Urothelium cell line (cell line): ENCODE measurements at regions not wholly inside any gene's neighbourhood (a gene's known extent, or its start where the extent isn't known, plus 50 kb on each side); places are given as distances from the start of the nearest gene placed in this dataset.
A peak's percentile ranks its signal among the peaks of the same experiment; 100 is the strongest.
"Not testable (repeated sequence)": the region's sequence is repeated elsewhere in the genome, so short reads cannot be mapped to it uniquely, and the experiment has no call there.

Experiments used
- DNase-seq: peaks from one replicate; pipeline ENCODE4 v3.0.0; 2011; ENCODE audit warnings: low spot score, mixed read lengths
- FAIRE-seq: peaks from 2 replicates; lab custom pipeline; 2011; peaks lifted over from hg19 to GRCh38; lab: Jason Lieb, UNC

DNA sequence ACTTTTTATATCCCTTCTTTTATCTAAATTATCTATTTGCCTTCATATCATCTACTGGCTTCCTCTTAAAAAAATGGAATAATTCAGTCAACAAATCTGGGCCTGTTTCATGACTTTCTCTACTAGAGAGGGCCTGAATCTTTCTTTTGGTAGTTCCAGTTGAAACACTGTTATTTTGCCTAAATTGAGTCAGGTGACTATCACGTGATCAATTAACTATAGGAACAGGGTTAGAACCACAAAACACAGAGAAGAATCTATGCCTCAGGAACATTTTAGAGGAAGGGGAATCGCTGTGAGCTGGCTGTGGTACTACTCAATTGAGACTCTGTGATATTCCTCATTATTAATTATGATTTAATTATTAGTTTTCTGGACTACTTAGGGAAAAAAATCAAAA, 736.7 kb upstream of the PITX2 start:
- FAIRE-seq = no peak
- no peak for DNase-seq

DNA sequence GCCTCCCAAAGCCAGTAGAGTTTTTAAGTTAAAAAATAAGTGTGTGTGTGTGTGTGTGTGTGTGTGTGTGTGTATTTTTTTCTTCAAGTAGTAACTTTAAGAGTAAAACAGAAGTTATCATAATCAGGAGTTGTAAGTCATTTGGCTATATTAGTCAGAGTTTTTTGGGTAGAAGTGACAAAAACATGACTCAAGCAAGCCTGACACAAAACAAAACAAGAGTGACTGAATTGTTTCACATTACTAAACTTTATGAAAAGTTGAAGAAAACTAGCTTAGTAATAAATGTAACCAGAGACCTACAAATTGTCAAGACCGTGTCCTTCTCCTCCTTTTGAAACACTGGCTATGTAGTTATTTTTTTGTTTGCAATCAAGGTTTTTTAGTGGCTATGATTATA, 738.0 kb upstream of the PITX2 start:
- no peak for DNase-seq
- no peak for FAIRE-seq

DNA sequence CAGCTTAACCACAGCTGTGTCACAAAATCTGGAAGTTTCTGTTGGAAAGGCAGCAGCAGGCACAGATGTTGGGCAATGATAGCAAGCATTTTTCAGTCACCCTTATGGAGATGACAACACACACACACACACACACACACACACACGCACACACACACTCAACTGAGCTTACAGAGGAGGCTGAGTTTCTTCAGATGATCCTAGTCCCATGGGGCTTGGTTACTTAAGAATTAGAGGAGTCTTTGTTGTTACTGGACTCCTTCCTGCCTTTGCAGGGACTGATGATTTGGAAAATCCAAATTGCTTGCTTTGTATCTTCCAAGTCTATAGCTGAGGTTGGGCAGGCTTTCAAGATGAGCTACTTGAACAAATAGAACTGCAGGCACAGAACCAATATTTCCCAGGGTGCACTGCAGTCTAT, 740.1 kb upstream of the PITX2 start:
- no peak for DNase-seq
- FAIRE-seq = no peak

DNA sequence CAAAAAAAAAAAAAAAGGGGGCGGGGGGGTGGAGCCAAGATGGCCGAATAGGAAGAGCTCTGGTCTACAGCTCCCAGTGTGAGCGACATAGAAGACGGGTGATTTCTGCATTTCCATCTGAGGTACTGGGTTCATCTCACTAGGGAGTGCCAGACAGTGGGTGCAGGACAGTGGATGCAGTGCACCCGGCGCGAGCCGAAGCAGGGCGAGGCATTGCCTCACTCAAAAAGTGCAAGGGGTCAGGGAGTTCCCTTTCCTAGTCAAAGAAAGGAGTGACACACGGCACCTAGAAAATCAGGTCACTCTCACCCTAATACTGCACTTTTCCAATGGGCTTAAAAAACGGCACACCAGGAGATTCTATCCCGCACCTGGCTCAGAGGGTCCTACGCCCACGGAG, 755.0 kb upstream of the PITX2 start:
- not testable (repeated sequence) for DNase-seq, FAIRE-seq

DNA sequence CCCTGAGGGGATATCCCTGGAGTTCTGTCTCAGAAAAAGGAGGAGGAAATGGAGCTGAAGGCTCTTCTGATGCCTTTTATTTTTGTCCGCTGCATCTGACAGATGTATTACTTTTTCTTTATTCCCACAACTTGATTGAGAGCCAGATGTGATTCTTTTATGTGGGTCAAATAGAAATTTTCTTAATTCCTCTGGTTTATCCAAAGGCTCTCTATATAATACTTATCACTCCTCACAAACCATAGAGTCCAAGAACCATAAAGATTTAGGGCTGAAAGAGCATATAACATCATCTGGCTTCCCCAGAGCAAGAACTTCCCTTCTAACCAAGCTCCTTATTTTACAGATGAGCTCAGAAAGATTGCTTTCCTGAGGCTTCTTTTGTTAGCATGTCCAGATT, 756.7 kb upstream of the FAM241A start:
- no peak for DNase-seq
- no peak for FAIRE-seq

DNA sequence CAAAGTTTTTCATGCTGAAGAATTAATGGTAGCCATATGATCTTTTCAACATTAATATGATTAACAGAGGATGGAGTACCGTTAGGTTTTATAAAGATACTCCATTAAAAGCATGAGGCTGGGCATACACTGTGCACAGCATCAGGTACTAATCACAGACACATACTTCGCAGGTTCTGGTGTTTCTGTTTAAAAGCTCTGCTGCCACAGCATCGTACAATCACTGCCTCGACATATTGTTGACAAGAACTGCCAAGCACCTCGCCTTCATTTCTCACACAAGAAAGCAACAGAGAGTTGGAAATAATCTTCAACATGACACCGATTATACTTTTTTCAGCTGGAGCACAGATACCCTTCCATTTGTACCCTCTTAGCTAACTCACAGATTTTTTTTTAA, 753.4 kb upstream of the FAM241A start:
- no peak for FAIRE-seq
- DNase-seq = no peak

DNA sequence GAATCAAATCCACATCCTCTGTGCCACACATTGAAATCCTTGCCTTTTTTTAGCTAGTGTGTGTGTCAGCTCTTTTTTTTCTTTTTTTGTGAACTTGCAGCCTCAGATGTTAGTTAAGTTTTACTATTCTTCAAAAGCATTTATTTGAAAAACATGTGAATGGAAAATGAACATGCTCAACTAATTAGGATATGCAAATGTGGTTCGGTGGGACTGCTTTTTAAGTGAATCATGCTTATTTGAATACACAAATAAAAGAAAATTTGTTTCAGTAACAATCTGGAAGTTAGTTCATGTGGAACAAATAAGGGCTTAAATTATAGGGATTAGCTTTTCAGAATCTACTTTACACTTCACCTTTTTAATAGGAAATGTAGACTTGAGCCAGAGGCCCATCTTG, 751.5 kb upstream of the FAM241A start:
- no peak for FAIRE-seq
- no peak for DNase-seq

DNA sequence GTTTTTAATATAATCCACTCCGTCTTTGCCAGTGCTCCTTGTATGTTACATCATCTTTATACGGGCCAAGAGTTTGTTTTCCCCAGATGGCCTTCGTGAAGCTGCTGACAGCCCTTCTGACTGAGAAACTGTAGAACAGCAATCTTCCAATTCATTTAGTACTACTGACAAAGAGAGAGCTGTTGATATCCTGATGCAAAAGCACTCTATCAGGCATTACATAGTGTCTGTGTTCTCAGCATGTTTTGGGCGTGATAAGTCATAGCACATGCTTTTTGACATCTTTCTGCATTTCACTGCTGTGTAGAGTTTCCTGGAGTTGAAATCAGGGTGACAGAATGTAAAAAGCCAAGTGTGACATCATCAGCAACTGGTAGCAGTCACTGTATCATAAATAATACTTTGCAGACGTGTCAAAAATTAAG, 746.3 kb upstream of the FAM241A start:
- DNase-seq = no peak
- no peak for FAIRE-seq

DNA sequence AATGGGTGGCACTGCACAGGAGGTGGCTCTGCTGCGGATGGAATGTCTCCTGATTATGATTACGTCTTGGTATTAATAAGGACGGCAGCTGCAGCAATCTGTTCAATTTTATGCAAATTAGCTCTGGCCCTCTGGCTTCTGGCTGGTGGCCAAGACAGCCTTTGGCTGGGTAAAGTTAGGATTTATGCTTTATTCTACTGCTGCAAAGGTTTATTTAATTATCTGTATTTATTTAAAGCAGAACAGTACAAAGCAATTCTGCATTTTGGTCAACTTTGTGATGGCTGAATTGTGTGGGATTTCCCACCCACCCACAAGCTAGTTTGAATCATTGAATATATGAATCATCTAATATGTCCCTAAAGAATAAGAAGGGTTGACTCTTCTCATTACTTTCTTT, 745.6 kb upstream of the FAM241A start:
- DNase-seq (no peak), FAIRE-seq (no peak)

DNA sequence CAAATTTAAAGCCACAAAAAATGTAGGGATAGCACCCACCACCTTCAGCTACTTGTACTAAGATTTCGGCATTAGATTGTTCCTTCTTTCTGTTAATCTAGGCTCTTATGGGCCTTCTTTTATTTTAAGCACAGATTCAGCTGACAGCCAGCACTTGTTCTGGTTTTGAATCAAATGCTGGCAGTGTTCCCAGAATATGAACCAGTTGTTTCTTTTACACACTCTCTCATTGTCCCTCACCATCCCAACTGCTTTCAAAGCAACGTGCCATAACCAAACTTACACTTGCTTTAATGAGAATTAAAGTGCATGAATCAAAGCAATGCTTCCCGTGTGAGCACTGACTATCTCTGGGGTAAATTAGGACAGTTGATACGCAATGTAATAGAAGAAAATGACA, 744.5 kb upstream of the FAM241A start:
- no peak for DNase-seq

DNA sequence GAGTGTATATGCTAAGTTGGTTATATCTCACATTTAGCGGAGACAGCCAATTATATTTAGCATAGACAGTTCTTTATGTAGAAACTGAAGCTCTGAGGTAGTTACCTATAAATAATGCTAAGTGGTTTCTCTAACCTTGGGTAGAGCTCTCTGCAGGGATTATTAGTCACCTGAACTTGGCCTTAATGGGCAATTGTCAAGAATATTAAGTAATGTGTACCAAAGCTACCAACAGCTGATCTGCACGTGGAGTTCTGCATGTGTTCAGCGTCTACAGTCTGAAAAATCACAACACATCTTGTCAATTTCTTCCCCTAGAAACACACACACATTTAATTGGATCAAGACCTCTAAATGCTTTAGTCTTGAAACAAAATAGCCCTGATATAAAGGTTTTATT, 740.6 kb upstream of the FAM241A start:
- no peak for FAIRE-seq
- no peak for DNase-seq

More for the DNA sequence above, 744.5 kb upstream of the FAM241A start:
- no peak for FAIRE-seq

DNA sequence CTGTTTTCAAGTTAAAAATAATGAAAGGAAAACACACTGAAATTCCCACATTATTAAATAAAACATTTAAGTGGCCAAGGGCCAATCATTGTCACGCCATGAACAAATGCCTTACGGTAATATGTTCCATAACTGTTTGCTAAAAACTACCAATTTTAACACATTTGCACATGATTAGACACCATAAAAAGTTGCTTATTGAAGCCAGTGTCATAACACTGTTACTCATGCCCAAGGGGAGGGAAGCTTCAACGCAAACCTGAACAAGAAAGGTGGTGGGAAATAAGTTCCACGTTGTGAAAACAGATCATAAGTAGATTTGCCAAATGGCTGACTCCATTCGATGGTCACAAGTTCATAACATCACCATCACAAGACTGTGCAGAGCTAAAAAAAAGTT, 739.3 kb upstream of the FAM241A start:
- DNase-seq (no peak), FAIRE-seq (no peak)

DNA sequence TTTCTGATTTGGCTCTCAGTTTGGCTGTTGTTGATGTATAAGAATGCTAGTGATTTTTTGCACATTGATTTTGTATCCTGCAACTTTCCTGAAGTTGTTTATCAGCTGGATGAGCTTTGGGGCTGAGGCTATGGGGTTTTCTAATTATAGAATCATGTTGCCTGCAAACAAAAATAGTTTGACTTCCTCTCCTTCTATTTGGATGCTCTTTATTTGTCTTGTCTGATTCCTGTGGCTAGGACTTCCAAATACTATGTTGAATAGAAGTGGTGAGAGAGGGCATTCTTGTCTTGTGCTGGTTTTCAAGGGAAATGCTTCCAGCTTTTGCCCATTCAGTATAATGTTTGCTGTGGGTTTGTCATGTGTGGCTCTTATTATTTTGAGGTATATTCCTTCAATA, 734.7 kb upstream of the FAM241A start:
- FAIRE-seq = no peak

DNA sequence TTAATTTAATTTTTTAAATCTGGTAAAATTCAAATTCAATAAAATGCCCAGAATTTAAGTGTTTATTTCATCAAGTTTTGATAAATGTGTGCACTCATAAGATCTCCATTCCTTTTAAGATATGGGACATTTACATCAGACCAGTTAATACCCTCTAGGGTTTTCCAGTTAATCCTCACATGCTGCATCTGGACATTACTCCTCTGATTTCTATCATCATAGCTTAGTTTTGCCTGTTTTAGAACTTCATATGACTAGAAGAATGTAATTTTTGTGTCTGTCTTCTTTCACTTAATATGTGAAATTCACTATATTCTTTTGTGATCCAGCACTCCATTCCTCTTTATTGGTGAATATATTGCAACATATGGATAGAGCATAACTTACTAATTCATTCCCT, 727.7 kb upstream of the FAM241A start:
- no peak for FAIRE-seq

More for the DNA sequence above, 734.7 kb upstream of the FAM241A start:
- no peak for DNase-seq

DNA sequence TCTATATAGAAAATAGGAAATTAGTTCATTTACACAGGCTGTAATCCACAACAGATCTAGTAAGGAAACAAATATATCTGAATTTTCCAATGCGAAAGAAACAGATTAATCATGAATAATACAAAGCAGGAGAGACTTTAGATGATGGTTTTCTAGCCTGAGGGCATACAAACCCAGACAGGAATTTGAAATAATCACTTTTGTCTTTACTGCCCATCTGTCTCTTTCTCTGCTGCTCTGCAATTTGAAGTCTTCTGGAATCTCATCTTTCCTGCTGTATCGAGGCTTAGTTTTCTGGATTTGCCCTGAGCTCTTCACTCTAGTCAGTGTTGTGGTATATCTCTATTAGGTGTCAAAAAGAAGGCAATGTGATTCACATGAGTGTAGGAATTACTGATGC, 711.8 kb upstream of the FAM241A start:
- no peak for FAIRE-seq
- DNase-seq = no peak

More for the DNA sequence above, 727.7 kb upstream of the FAM241A start:
- no peak for DNase-seq

DNA sequence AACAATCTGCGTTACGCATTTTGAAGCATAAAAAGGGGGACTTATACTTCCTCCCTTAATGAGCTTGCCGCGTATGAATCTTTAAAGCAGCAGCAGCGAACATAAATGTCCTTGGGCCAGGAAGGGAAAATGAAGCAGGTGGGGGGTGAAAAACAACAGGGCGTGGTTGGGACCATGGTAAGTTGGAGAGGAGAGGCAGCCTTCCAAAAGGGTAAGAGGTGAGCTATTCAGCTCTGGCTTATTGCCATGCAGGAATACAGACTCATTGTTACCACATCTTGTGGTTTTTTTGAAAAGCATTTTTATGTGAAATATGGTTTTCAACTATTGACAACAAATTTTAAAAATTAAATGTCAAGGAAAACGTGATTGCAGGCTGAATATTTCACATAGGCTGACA, 710.7 kb upstream of the FAM241A start:
- FAIRE-seq = no peak
- peak; percentile 57 for DNase-seq

DNA sequence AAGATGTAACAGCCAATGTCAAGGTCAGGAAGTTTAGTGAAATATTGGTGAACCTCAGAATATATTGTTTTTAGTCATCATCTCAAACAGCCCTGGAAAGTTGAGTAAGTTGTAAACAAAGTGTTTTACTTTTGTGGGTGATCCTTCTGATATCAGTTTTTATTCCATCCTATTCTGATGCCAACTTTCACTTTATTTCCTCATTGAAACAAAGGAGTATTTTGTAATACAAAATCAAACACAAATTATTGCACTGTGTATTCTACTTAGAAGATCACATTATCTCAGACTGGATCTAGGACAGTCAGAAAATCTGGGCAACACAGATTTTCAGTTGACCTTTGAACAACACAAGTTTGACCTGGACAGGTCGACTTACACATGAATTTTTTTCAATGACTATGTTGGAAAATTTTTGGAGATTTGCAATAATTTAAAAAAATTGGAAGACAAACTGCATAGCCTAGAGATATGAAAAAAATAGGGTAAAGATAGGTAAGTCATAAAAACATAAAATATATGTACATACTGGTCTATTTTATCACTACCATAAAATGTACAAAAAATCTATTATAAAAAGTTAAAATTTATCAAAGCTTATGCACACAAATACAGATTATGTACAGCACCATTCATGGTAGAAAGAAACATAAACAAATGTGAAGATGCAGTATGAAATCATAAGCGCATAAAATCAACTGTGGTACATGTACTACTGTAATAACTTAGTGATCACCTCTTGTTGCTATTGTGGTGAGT, 709.1 kb upstream of the FAM241A start:
- FAIRE-seq (no peak), DNase-seq (no peak)

DNA sequence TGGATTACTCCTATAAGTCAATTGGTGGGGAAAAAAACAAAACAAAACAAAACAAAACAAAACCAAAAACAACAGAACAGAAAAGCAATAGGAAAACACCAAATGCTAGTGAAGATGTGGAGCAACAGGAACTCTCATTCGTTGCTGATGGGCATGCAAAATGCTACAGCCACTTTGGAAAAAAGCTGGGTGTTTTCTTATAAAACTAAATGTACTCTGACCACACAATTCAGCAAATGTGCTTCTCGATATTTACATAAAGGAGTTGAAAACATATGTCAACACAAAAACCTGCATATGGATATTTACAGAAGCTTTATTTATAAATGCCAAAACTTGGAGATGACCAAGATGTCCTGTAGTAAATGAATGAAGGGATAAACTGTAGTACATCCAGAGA, 703.6 kb upstream of the FAM241A start:
- DNase-seq (no peak), FAIRE-seq (no peak)

DNA sequence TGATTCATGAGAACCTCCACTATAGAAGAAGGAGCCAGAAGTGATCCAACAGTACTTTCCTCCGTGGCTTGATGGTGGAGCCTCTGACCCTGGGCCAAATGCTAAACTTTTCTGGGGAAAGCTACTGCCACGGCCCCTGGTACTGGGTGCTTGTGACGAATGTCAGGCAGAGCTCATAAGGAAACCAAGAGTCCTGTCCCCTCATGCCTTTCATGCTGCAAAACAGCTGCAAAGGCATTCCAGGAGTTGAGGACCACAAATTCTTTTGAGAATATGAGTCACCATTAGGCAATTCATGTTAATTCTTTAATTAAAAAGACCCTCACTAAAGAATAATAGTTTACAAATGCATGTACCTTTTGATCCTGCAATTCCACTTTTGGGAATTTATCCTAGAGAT, 700.4 kb upstream of the FAM241A start:
- DNase-seq = not testable (repeated sequence)
- peak; percentile 66 for FAIRE-seq

DNA sequence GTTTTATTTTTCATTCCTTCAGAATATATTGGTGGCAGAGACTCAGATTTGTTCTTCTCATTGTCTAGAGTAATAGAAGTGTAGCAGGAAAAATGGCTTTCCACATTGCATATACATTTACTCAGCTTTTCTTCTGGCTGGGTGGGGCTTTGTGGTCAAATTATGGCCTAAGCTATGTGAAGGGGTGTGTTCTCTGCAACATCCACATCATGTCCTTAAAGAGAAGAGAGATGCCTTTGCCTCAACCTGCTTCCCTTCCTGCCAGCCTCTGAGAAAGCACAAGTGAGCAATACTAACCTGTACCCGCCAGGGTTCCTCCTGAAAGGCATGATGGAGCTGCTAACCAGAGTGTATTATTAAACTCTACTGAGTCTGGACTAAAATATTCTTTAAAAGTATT, 695.6 kb upstream of the FAM241A start:
- FAIRE-seq (no peak), DNase-seq (no peak)

DNA sequence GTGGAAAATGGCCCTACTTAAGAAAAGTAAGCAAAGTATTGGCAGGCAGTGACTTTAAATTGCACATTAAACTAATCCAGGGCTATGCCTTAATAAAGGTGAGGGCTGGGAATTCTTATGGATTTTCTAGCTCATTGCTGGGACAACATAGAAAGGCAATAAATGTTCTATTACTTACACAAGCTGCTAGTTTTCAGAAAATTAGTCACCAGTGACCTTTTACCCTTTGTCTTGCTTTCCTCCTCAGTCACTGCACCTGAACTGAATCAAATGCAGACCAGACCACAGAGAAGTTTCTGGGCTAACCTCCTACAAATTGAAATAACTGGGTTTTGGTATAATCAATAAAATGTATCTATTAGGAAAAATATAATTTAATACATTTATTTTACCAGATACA, 694.4 kb upstream of the FAM241A start:
- DNase-seq (no peak), FAIRE-seq (no peak)

DNA sequence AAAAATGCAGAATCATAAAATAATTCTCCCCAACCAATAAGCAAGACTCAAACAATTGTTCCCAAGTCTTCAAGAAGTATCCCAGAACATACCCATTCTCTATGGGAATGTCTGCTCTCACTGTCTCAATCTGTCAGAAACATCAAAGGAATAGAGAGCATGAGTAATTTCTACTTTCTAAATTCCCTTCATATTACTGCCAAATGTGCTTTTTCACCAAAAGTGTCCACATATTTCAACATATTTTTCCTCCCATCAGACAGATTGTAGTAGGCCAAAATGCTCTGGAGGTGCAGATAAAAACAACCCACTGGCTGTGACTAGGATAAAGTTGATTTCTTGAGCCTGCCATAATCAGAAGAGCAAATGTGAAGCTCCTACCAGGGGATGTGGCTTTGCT, 692.0 kb upstream of the FAM241A start:
- FAIRE-seq = no peak
- no peak for DNase-seq

DNA sequence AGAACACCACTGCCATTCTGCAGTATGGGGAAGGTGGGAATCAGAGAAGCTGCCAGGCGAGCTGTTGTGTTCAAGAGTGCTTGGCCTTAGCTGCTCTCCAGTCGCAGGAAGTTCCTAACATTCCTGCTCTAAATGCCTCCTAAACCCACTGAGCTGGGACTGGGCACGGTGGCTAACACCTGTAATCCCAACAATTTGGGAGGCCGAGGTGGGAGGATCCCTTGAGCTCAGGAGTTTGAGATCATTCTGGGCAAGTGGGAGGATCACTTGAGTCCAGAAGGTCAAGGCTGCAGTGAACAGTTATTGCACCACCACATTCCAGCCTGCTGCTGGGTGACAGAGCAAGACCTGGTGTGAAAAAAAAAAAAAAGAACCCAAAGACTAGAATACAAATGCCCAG, 690.3 kb upstream of the FAM241A start:
- no peak for FAIRE-seq
- no peak for DNase-seq
